ENCODE measurements at regions not wholly inside any gene's neighbourhood (a gene's known extent, or its start where the extent isn't known, plus 50 kb on each side); places are given as distances from the start of the nearest gene placed in this dataset.

GRCh38 chr3:74842141-74842540 is 227.7 kb upstream of the CNTN3 start:
- H2AFZ ChIP-seq (ENCODE audit: low read depth), result no peak overlapping the region
- 0% methylated on average over 1 of the region's 1 CpG for WGBS (ENCODE audit: low lambda C conversion rate)
- H4K20me1 ChIP-seq (ENCODE audit: insufficient read depth), result no peaks in the 10 kb centered on the region
- POLR2A ChIA-PET, result no interaction called here
- no peak overlapping the region for H3K4me2 ChIP-seq
- no peaks in the 10 kb centered on the region for H3K9me2 ChIP-seq
- H3K27me3 ChIP-seq (ENCODE audit: insufficient read depth), result no peaks in the 10 kb centered on the region
- H3K4me3 ChIP-seq (ENCODE audit: low read depth in 2 of 2, low read length in 1 of 2), result no peak overlapping the region
- no peak overlapping the region for H3K9ac ChIP-seq
- H3F3A ChIP-seq (replicated peaks; ENCODE audit: insufficient read depth), result no peaks in the 10 kb centered on the region
- TF ChIP-seq FOXJ3 (CRISPR knock-in tag; IDR thresholded peaks at IDR 0.05), result no peak
- no peak for TF ChIP-seq MXI1 (IDR thresholded peaks at IDR 0.05; ENCODE audit: low read depth, low read length)
- TF ChIP-seq, protein P1, sequence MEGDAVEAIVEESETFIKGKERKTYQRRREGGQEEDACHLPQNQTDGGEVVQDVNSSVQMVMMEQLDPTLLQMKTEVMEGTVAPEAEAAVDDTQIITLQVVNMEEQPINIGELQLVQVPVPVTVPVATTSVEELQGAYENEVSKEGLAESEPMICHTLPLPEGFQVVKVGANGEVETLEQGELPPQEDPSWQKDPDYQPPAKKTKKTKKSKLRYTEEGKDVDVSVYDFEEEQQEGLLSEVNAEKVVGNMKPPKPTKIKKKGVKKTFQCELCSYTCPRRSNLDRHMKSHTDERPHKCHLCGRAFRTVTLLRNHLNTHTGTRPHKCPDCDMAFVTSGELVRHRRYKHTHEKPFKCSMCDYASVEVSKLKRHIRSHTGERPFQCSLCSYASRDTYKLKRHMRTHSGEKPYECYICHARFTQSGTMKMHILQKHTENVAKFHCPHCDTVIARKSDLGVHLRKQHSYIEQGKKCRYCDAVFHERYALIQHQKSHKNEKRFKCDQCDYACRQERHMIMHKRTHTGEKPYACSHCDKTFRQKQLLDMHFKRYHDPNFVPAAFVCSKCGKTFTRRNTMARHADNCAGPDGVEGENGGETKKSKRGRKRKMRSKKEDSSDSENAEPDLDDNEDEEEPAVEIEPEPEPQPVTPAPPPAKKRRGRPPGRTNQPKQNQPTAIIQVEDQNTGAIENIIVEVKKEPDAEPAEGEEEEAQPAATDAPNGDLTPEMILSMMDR (IDR thresholded peaks at IDR 0.05), result no peak
- no peak for TF ChIP-seq YY1 (IDR thresholded peaks at IDR 0.05; ENCODE audit: low read depth)
- no peak for TF ChIP-seq EZH2phosphoT487 (IDR thresholded peaks at IDR 0.05; ENCODE audit: borderline replicate concordance, low read depth)
- no peak for TF ChIP-seq SMC3 (IDR thresholded peaks at IDR 0.05; ENCODE audit: low read depth, low read length)
- no peak for TF ChIP-seq TAF1 (IDR thresholded peaks at IDR 0.05; ENCODE audit: borderline replicate concordance, low read depth, low read length)
- TF ChIP-seq TCF12 (IDR thresholded peaks at IDR 0.05), result no peak
- no peak for TF ChIP-seq RAD21 (IDR thresholded peaks at IDR 0.05; ENCODE audit: low read length)
- TF ChIP-seq NRF1 (IDR thresholded peaks at IDR 0.05; ENCODE audit: low read depth, low read length), result no peak
- no peak for TF ChIP-seq POLR2AphosphoS5 (IDR thresholded peaks at IDR 0.05; ENCODE audit: low read depth, low read length)
- no peak for TF ChIP-seq RCOR1 (IDR thresholded peaks at IDR 0.05; ENCODE audit: low read length)
- TF ChIP-seq GABPA (IDR thresholded peaks at IDR 0.05; ENCODE audit: low read depth), result no peak
- no peak for TF ChIP-seq EP300 (IDR thresholded peaks at IDR 0.05; ENCODE audit: borderline replicate concordance in 1 of 2, low read depth in 1 of 2, low read length in 1 of 2)
- TF ChIP-seq SIN3A (IDR thresholded peaks at IDR 0.05; ENCODE audit: borderline replicate concordance, low read depth, low read length), result no peak
- H3K36me3 ChIP-seq (replicated peaks in 1 of 2; ENCODE audit: control insufficient read depth in 1 of 2, insufficient read depth in 2 of 2, low read length in 1 of 2), result no peaks in the 10 kb centered on the region
- DNase-seq, result no peak
- H3K27ac ChIP-seq (ENCODE audit: low read depth in 2 of 2, low read length in 1 of 2), result no peak overlapping the region
- CTCF ChIA-PET, result interaction anchor here (1.2 to 1.5 kb wide), 2 partner anchors 10 to 67 kb away, joined by 3 read pairs; no protein-coding TSS in a partner anchor
- H3K79me2 ChIP-seq (ENCODE audit: insufficient read depth), result no peaks in the 10 kb centered on the region
- H3K9me3 ChIP-seq, result no peaks in the 10 kb centered on the region
- H3K4me1 ChIP-seq (ENCODE audit: control insufficient read depth in 1 of 2, insufficient read depth in 2 of 2, low read depth in 1 of 2, low read length in 1 of 2), result no peaks in the 10 kb centered on the region; a peak in 1 of 4 replicates

- no peaks in the 10 kb centered on the region for H3K27me3 ChIP-seq (ENCODE audit: insufficient read depth)
- H3F3A ChIP-seq (replicated peaks; ENCODE audit: insufficient read depth), result no peaks in the 10 kb centered on the region
- H3K9me3 ChIP-seq, result no peaks in the 10 kb centered on the region
- H3K79me2 ChIP-seq (ENCODE audit: insufficient read depth), result no peaks in the 10 kb centered on the region
- H4K20me1 ChIP-seq (ENCODE audit: insufficient read depth), result no peaks in the 10 kb centered on the region
- H3K9me2 ChIP-seq, result no peaks in the 10 kb centered on the region
- no peak overlapping the region for H2AFZ ChIP-seq (ENCODE audit: low read depth)
- no peak overlapping the region for H3K27ac ChIP-seq (ENCODE audit: low read depth in 2 of 2, low read length in 1 of 2)
- ChIA-PET CTCF (interaction anchor here (1.3 kb wide), 1 partner anchor 9 kb away, joined by 3 read pairs; no protein-coding TSS in a partner anchor), POLR2A (no interaction called here)
- WGBS (ENCODE audit: low lambda C conversion rate), result 64% methylated on average over 2 of the region's 2 CpGs
- no peak for DNase-seq
- no peak overlapping the region for H3K4me3 ChIP-seq (ENCODE audit: low read depth in 2 of 2, low read length in 1 of 2)
- no peaks in the 10 kb centered on the region; a peak in 1 of 4 replicates for H3K4me1 ChIP-seq (ENCODE audit: control insufficient read depth in 1 of 2, insufficient read depth in 2 of 2, low read depth in 1 of 2, low read length in 1 of 2)
- TF ChIP-seq RCOR1 (IDR thresholded peaks at IDR 0.05; ENCODE audit: low read length), result no peak
- TF ChIP-seq RFX5 (IDR thresholded peaks at IDR 0.05; ENCODE audit: low read length), result no peak
- H3K4me2 ChIP-seq, result no peak overlapping the region
- H3K9ac ChIP-seq, result no peak overlapping the region
- no peaks in the 10 kb centered on the region for H3K36me3 ChIP-seq (replicated peaks in 1 of 2; ENCODE audit: control insufficient read depth in 1 of 2, insufficient read depth in 2 of 2, low read length in 1 of 2)
Measured at GRCh38 chr3:74839566-74839965, 225.1 kb upstream of the CNTN3 start.

Data from SK-N-SH (cell line).